Natural killer cell (primary cell): ENCODE measurements at regions not wholly inside any gene's neighbourhood (a gene's known extent, or its start where the extent isn't known, plus 50 kb on each side); places are given as distances from the start of the nearest gene placed in this dataset.

ENCODE experiments used
- ATAC-seq, 3 donors: fragments of 150-1000 bp in 2 of 3; fragments of 200-7000 bp in 1 of 3; cut with Tn5 transposase; 1 replicate in 1 of 3; 2 replicates in 2 of 3; pipeline ENCODE4 v1.10.0; 2021; ENCODE audit warnings: mild to moderate bottlenecking in 2 of 3, moderate library complexity in 2 of 3
- DNase-seq, 2 donors: peaks; one replicate each; pipeline versions ENCODE4 v3.0.0 to v3.0.0-alpha.2; 2013 to 2021; ENCODE audit warnings: mixed read lengths in 1 of 2
- H3K27ac ChIP-seq: one replicate; pipeline ENCODE4 v1.5.1; 2013; ENCODE audit warnings: mild to moderate bottlenecking, low read length
- H3K27me3 ChIP-seq: one replicate; pipeline ENCODE4 v1.6.1; 2013; ENCODE audit warnings: low read length; ENCODE audit not compliant: control insufficient read depth, insufficient read depth
- H3K36me3 ChIP-seq: one replicate; pipeline ENCODE4 v1.6.1; 2013; ENCODE audit warnings: low read length; ENCODE audit not compliant: control insufficient read depth, insufficient read depth
- H3K4me1 ChIP-seq: one replicate; pipeline ENCODE4 v1.6.1; 2013; ENCODE audit warnings: low read length; ENCODE audit not compliant: control insufficient read depth, insufficient read depth
- H3K4me3 ChIP-seq: one replicate; pipeline ENCODE4 v1.5.1; 2013; ENCODE audit warnings: low read length
- H3K9me3 ChIP-seq: one replicate; pipeline ENCODE4 v1.6.1; 2013; ENCODE audit warnings: low read length; ENCODE audit not compliant: control insufficient read depth, insufficient read depth
- H3K27ac Mint-ChIP-seq, 2 donors: one replicate each; pipeline ENCODE4 v1.8.0; 2022; ENCODE audit warnings: mild to moderate bottlenecking in 2 of 2, mixed read lengths in 2 of 2, moderate library complexity in 1 of 2
- H3K27me3 Mint-ChIP-seq, 2 donors: one replicate each; pipeline ENCODE4 v1.8.0; 2022; ENCODE audit warnings: low read depth in 2 of 2, mixed read lengths in 2 of 2
- H3K36me3 Mint-ChIP-seq: one replicate; pipeline ENCODE4 v1.8.0; 2022; ENCODE audit warnings: mixed read lengths
- H3K4me1 Mint-ChIP-seq, 2 donors: one replicate each; pipeline ENCODE4 v1.8.0; 2022; ENCODE audit warnings: mixed read lengths in 2 of 2
- H3K4me3 Mint-ChIP-seq: one replicate; pipeline ENCODE4 v1.8.0; 2022; ENCODE audit warnings: mild to moderate bottlenecking, moderate library complexity, mixed read lengths
- H3K9me3 Mint-ChIP-seq, 2 donors: one replicate each; pipeline ENCODE4 v1.8.0; 2022; ENCODE audit warnings: mixed read lengths in 2 of 2
- CTCF ChIP-seq: fragments of 200-600 bp; IDR thresholded peaks from one replicate; pipeline ENCODE4 v1.8.0; 2022; ENCODE audit warnings: antibody characterized with exemption
- WGBS: methylation state at CpG from one replicate; pipeline ENCODE4 v1.1.7; 2013; ENCODE audit warnings: missing lambda C conversion rate; ENCODE audit not compliant: insufficient coverage; 5-methylcytosine and 5-hydroxymethylcytosine counted together
- intact Hi-C: fragments of 100-400 bp; cut with micrococcal nuclease; formaldehyde crosslinking; loops from one replicate; pipeline ENCODE4 v1.14.2; 2022

DNA sequence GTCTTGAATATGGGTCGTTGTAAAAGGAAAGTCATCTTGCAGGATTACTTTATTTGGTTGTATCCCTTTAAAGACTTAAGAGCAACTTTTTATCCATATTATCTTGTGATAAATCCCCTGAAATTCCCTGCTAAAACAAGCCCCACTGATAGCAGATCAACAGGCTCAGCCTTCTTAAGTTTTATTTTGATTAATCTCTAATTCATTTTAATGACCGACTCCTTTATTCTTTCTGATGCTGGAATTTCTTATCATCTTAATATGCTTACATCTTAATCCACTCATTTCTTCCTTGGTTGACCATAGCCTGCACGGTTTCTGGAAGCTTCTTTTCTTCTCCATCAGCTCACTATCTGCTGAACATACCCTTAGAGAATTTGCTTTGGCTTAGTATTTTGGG lies 188.5 kb upstream of the CCDC68 start:
- Histone ChIP-seq H3K4me3 (no peak overlapping the region), H3K9me3 (no peaks in the 10 kb centered on the region), H3K27ac (no peak overlapping the region), H3K36me3 (no peaks in the 10 kb centered on the region), H3K27me3 (no peaks in the 10 kb centered on the region), H3K4me1 (no peaks in the 10 kb centered on the region)
- no peaks in the 10 kb centered on the region for H3K4me1 Mint-ChIP-seq
- peaks cover 0 to 6% of the 10 kb centered on the region in 2 donors for H3K9me3 Mint-ChIP-seq
- ATAC-seq (no peak), DNase-seq (no peak)
- 59% methylated on average over 2 of the region's 3 CpGs for WGBS
- intact Hi-C loops, result no loop called here
- no peaks in the 10 kb centered on the region for H3K36me3 Mint-ChIP-seq
- peaks cover 0 to 8% of the 10 kb centered on the region in 2 donors for H3K27me3 Mint-ChIP-seq
- no peak overlapping the region for H3K4me3 Mint-ChIP-seq
- no peak overlapping the region for H3K27ac Mint-ChIP-seq
- TF ChIP-seq CTCF, result no peak

DNA sequence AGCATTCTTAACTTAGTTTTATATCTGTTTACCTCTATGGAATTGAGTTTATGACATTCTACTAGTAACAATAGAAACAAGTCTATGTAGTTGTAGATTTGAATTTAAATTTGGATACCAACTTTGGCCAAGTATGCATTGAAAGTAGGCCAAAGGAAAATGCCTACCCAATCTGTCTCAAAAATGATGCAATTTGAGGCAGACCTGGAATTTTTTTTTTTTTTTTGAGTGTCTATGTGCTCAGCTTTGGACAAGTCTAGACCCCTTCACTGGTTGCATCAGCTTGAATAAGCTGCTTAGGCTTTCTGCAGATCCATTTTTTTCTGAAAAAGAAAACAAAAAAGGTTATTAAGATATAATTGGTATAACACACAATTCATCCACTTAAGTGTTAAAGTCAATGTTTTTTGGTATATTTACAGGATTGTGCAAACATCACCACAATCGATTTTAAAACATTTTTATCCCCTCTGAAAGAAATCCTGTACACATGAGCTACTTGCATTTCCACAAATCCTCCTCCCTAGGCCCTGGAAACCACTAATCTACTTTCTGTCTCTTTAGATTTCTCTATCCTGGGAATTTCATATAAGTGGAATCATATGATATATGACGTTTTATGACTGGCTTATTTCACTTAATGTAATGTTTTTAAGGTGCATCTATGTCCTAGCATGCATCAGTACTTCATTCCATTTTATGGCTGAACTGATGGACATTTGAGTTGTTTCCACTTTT lies 185.1 kb upstream of the CCDC68 start:
- WGBS, result 0% methylated on average over 1 of the region's 2 CpGs
- intact Hi-C loops, result no loop called here

GRCh38 chr18:55142410-55142809 lies 183.1 kb upstream of the CCDC68 start:
- ATAC-seq (no peak), DNase-seq (no peak)
- Mint-ChIP-seq H3K27ac (no peak overlapping the region), H3K36me3 (no peaks in the 10 kb centered on the region), H3K4me1 (no peaks in the 10 kb centered on the region), H3K9me3 (peaks cover 2% of the 10 kb centered on the region in 2 donors), H3K27me3 (peaks cover 0 to 6% of the 10 kb centered on the region in 2 donors), H3K4me3 (no peak overlapping the region)
- Histone ChIP-seq H3K4me1 (no peaks in the 10 kb centered on the region), H3K27ac (no peak overlapping the region), H3K36me3 (no peaks in the 10 kb centered on the region), H3K9me3 (no peaks in the 10 kb centered on the region), H3K27me3 (no peaks in the 10 kb centered on the region), H3K4me3 (no peak overlapping the region)
- WGBS, result 84% methylated on average over 6 of the region's 6 CpGs
- no peak for TF ChIP-seq CTCF
- intact Hi-C loops, result no loop called here

More for the DNA sequence above, 185.1 kb upstream of the CCDC68 start:
- no peak overlapping the region for H3K27ac Mint-ChIP-seq
- Histone ChIP-seq H3K9me3 (no peaks in the 10 kb centered on the region), H3K27ac (no peak overlapping the region), H3K4me3 (no peak overlapping the region), H3K36me3 (no peaks in the 10 kb centered on the region), H3K4me1 (no peaks in the 10 kb centered on the region), H3K27me3 (no peaks in the 10 kb centered on the region)
- H3K4me3 Mint-ChIP-seq, result no peak overlapping the region
- ATAC-seq, result no peak
- H3K9me3 Mint-ChIP-seq, result peaks cover 2 to 3% of the 10 kb centered on the region in 2 donors
- H3K36me3 Mint-ChIP-seq, result no peaks in the 10 kb centered on the region
- H3K27me3 Mint-ChIP-seq, result peaks cover 0 to 7% of the 10 kb centered on the region in 2 donors
- H3K4me1 Mint-ChIP-seq, result no peaks in the 10 kb centered on the region
- DNase-seq, result no peak
- no peak for TF ChIP-seq CTCF

GRCh38 chr18:55141318-55141717 lies 182.1 kb upstream of the CCDC68 start:
- H3K4me3 ChIP-seq, result no peak overlapping the region
- no peaks in the 10 kb centered on the region for H3K4me1 Mint-ChIP-seq
- WGBS, result 92% methylated on average over 4 of the region's 4 CpGs
- H3K4me1 ChIP-seq, result no peaks in the 10 kb centered on the region
- H3K27ac ChIP-seq, result no peak overlapping the region
- ATAC-seq (no peak), DNase-seq (no peak)
- H3K27ac Mint-ChIP-seq, result no peak overlapping the region
- peaks cover 2% of the 10 kb centered on the region in 2 donors for H3K9me3 Mint-ChIP-seq
- H3K36me3 ChIP-seq, result no peaks in the 10 kb centered on the region
- no peak overlapping the region for H3K4me3 Mint-ChIP-seq
- H3K27me3 Mint-ChIP-seq, result peaks cover 0 to 6% of the 10 kb centered on the region in 2 donors
- H3K27me3 ChIP-seq, result no peaks in the 10 kb centered on the region
- TF ChIP-seq CTCF, result no peak
- no peaks in the 10 kb centered on the region for H3K36me3 Mint-ChIP-seq
- no peaks in the 10 kb centered on the region for H3K9me3 ChIP-seq
- intact Hi-C loops, result no loop called here
